Keratinocyte (primary cell): ENCODE measurements at regions not wholly inside any gene's neighbourhood (a gene's known extent, or its start where the extent isn't known, plus 50 kb on each side); places are given as distances from the start of the nearest gene placed in this dataset.

Experiments
- EZH2 ChIP-seq: IDR thresholded peaks from one replicate; pipeline ENCODE4 v1.6.1; 2012; ENCODE audit warnings: inconsistent platforms, mild to moderate bottlenecking, low read length, moderate library complexity
- TF ChIP-seq, protein P1 (sequence below), 3 experiments: IDR thresholded peaks in 1 of 3; conservative IDR thresholded peaks in 1 of 3; optimal IDR thresholded peaks in 1 of 3; 2 replicates in 2 of 3; 3 replicates in 1 of 3; pipeline versions ENCODE3 to v1.5.1; 2011; ENCODE audit warnings: low read length in 3 of 3, mild to moderate bottlenecking in 3 of 3, moderate library complexity in 2 of 3, control low read depth in 1 of 3, inconsistent platforms in 1 of 3; ENCODE audit not compliant: insufficient read depth in 2 of 3; ENCODE audit errors: extremely low read depth in 1 of 3

DNA sequence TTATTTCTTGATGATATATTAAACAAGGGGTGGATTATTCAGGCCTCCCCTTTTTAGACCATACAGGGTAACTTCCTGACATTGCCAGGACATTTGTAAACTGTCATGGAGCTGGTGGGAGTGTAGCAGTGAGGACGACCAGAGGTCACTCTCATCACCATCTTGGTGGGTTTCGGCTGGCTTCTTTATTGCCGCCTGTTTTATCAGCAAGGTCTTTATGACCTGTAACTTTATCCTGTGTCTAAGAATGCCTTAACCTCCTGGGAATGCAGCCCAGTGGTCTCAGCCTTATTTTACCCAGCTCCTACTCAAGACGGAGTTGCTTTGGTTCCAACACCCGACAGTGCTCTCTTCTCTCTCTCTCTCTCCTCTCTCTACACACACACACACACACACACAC lies 221.9 kb downstream of the C16orf95 start:
- no peak for TF ChIP-seq EZH2
- TF ChIP-seq, protein P1, sequence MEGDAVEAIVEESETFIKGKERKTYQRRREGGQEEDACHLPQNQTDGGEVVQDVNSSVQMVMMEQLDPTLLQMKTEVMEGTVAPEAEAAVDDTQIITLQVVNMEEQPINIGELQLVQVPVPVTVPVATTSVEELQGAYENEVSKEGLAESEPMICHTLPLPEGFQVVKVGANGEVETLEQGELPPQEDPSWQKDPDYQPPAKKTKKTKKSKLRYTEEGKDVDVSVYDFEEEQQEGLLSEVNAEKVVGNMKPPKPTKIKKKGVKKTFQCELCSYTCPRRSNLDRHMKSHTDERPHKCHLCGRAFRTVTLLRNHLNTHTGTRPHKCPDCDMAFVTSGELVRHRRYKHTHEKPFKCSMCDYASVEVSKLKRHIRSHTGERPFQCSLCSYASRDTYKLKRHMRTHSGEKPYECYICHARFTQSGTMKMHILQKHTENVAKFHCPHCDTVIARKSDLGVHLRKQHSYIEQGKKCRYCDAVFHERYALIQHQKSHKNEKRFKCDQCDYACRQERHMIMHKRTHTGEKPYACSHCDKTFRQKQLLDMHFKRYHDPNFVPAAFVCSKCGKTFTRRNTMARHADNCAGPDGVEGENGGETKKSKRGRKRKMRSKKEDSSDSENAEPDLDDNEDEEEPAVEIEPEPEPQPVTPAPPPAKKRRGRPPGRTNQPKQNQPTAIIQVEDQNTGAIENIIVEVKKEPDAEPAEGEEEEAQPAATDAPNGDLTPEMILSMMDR (optimal IDR thresholded peaks at IDR 0.05 in 1 of 3, IDR thresholded peaks at IDR 0.05 in 1 of 3, conservative IDR thresholded peaks at IDR 0.05 in 1 of 3; ENCODE audit: extremely low read depth in 1 of 3, insufficient read depth in 2 of 3, low read length in 3 of 3): no peak
